GM12878 (cell line): ENCODE measurements at regions not wholly inside any gene's neighbourhood (a gene's known extent, or its start where the extent isn't known, plus 50 kb on each side); places are given as distances from the start of the nearest gene placed in this dataset.

Experiments
- ATAC-seq: fragments of 200-7000 bp; cut with Tn5 transposase; 3 replicates; pipeline ENCODE4 v1.9.1; 2020; ENCODE audit warnings: mild to moderate bottlenecking, moderate library complexity
- BruUV-seq: library from RNA; stranded (reverse); fragments of 400-500 nt; replicated peaks from 2 replicates; lab custom pipeline; 2021; lab: Mats Ljungman, UMichigan
- CTCF ChIA-PET: fragments of 300-600 bp; sonication (Branson Sonifier 250); formaldehyde crosslinking; extraction: SDS; loops from one replicate; lab custom pipeline; 2021; ENCODE audit warnings: inconsistent platforms; lab: Yijun Ruan, JAX
- POLR2A ChIA-PET: fragments of 350-600 bp; formaldehyde crosslinking; extraction: SDS; loops from one replicate; lab custom pipeline; 2021; ENCODE audit warnings: inconsistent platforms; lab: Charles Lee
- RAD21 ChIA-PET: fragments of 300-600 bp; sonication (Branson Sonifier 250); formaldehyde crosslinking; loops from one replicate; lab custom pipeline; 2023; ENCODE audit warnings: antibody characterized with exemption; ENCODE audit not compliant: unreplicated experiment; lab: Charles Lee
- SMC1A ChIA-PET: fragments of 300-600 bp; sonication (Branson Sonifier 250); formaldehyde crosslinking; loops from one replicate; lab custom pipeline; 2023; ENCODE audit not compliant: unreplicated experiment, uncharacterized antibody; lab: Charles Lee
- DNase-seq: peaks from one replicate; pipeline ENCODE4 v3.0.0-alpha.2; 2011; ENCODE audit warnings: low read depth, low spot score
- FAIRE-seq: peaks from 3 replicates; lab custom pipeline; 2011; peaks lifted over from hg19 to GRCh38; lab: Jason Lieb, UNC
- H2AFZ ChIP-seq: 2 replicates; pipeline ENCODE4 v1.6.0; 2011; ENCODE audit warnings: low read depth, low read length, control low read depth; ENCODE audit not compliant: control insufficient read depth
- H3K27ac ChIP-seq: 2 replicates; pipeline ENCODE4 v1.5.1; 2011; ENCODE audit warnings: control low read depth; ENCODE audit not compliant: control insufficient read depth, insufficient read depth
- H3K27me3 ChIP-seq, 2 experiments: replicated peaks in 1 of 2; 2 replicates each; pipeline versions ENCODE4 v1.6.0 to v1.6.1; 2011; ENCODE audit warnings: low read length in 1 of 2; ENCODE audit not compliant: control insufficient read depth in 2 of 2, insufficient read depth in 2 of 2
- H3K36me3 ChIP-seq, 2 experiments: 2 replicates each; pipeline ENCODE4 v1.5.1; 2011; ENCODE audit warnings: low read length in 1 of 2; ENCODE audit not compliant: control insufficient read depth in 2 of 2, insufficient read depth in 2 of 2
- H3K4me1 ChIP-seq: 2 replicates; pipeline ENCODE4 v1.6.1; 2011; ENCODE audit warnings: mild to moderate bottlenecking, low read length, moderate library complexity, mixed read lengths; ENCODE audit not compliant: control insufficient read depth, insufficient read depth
- H3K4me2 ChIP-seq: 2 replicates; pipeline ENCODE4 v1.6.0; 2011; ENCODE audit warnings: control low read depth; ENCODE audit not compliant: control insufficient read depth, insufficient read depth
- H3K4me3 ChIP-seq: fragments of 200-600 bp; sonication (generic); 2 replicates; pipeline ENCODE4 v1.5.1; 2016
- H3K79me2 ChIP-seq: 2 replicates; pipeline ENCODE4 v1.6.0; 2011; ENCODE audit warnings: low read length; ENCODE audit not compliant: control insufficient read depth, insufficient read depth
- H3K9ac ChIP-seq: 2 replicates; pipeline ENCODE4 v1.8.0; 2011; ENCODE audit warnings: low read length, control low read depth, mixed read lengths; ENCODE audit not compliant: control insufficient read depth, insufficient read depth
- H3K9me3 ChIP-seq: replicated peaks from 3 replicates; pipeline ENCODE4 v1.5.1; 2011; ENCODE audit warnings: mild to moderate bottlenecking, low read length; ENCODE audit not compliant: control insufficient read depth, insufficient read depth
- H4K20me1 ChIP-seq: 2 replicates; pipeline ENCODE4 v1.6.0; 2011; ENCODE audit not compliant: control insufficient read depth, insufficient read depth
- ASH2L ChIP-seq: fragments of 300-600, 200-600 bp; sonication (generic); IDR thresholded peaks from 2 replicates; pipeline ENCODE4 v1.6.1; 2017; ENCODE audit warnings: low read depth, mild to moderate bottlenecking, borderline replicate concordance
- BRCA1 ChIP-seq: IDR thresholded peaks from 2 replicates; pipeline ENCODE4 v1.6.1; 2011; ENCODE audit warnings: low read depth, low read length, improper control_type of control experiment
- CBX5 ChIP-seq: sonication (generic); IDR thresholded peaks from 2 replicates; pipeline ENCODE4 v1.6.1; 2016; ENCODE audit warnings: low read depth, moderate library complexity, mild to moderate bottlenecking, inconsistent platforms
- CHD4 ChIP-seq: fragments of 200-600 bp; sonication (generic); IDR thresholded peaks from 2 replicates; pipeline ENCODE4 v1.6.1; 2016; ENCODE audit warnings: mild to moderate bottlenecking
- CREM ChIP-seq: IDR thresholded peaks from 2 replicates; pipeline ENCODE4 v1.6.1; 2014; ENCODE audit warnings: antibody characterized with exemption, low read depth
- IKZF1 ChIP-seq: fragments of 450-650 bp; conservative IDR thresholded peaks from 2 replicates; pipeline ENCODE4 v1.6.1; 2017; ENCODE audit warnings: antibody characterized with exemption, mild to moderate bottlenecking
- JUND ChIP-seq: IDR thresholded peaks from 2 replicates; pipeline ENCODE4 v1.6.1; 2012; ENCODE audit warnings: low read depth, mild to moderate bottlenecking, low read length, improper control_type of control experiment, moderate library complexity
- MTA3 ChIP-seq: IDR thresholded peaks from 2 replicates; pipeline ENCODE4 v1.6.1; 2012; ENCODE audit warnings: low read length, inconsistent platforms, borderline replicate concordance
- PAX8 ChIP-seq: fragments of 450-650 bp; IDR thresholded peaks from 2 replicates; pipeline ENCODE4 v1.6.1; 2017; ENCODE audit warnings: mild to moderate bottlenecking, moderate library complexity
- RELB ChIP-seq: fragments of 450-650 bp; IDR thresholded peaks from 2 replicates; pipeline ENCODE4 v1.6.1; 2017; ENCODE audit warnings: low read depth, mild to moderate bottlenecking, moderate library complexity
- SMAD1 ChIP-seq: fragments of 450-650 bp; IDR thresholded peaks from 2 replicates; pipeline ENCODE4 v1.6.1; 2018; ENCODE audit warnings: mild to moderate bottlenecking, low read depth; ENCODE audit not compliant: partially characterized antibody
- SMARCA5 ChIP-seq: fragments of 450-650 bp; IDR thresholded peaks from 2 replicates; pipeline ENCODE4 v1.6.1; 2017; ENCODE audit warnings: mild to moderate bottlenecking
- TCF7 ChIP-seq: IDR thresholded peaks from 2 replicates; pipeline ENCODE4 v1.6.1; 2014; ENCODE audit warnings: antibody characterized with exemption, borderline replicate concordance
- WGBS: methylation state at CpG from one replicate; pipeline ENCODE4 v1.1.6; 2016; ENCODE audit warnings: low lambda C conversion rate; ENCODE audit not compliant: insufficient replicate concordance, insufficient coverage; ENCODE audit errors: missing lambda C conversion rate; 5-methylcytosine and 5-hydroxymethylcytosine counted together
- in situ Hi-C: fragments of 300-500 bp; cut with MboI; formaldehyde crosslinking; loops from 9 replicates; pipeline ENCODE4 v1.14.3; 2018; ENCODE audit warnings: mixed read lengths
- intact Hi-C: fragments of 100-400 bp; cut with micrococcal nuclease; formaldehyde crosslinking; loops from one replicate; pipeline ENCODE4 v1.14.2; 2022; ENCODE audit not compliant: unreplicated experiment
- TF ChIP-seq, protein P1 (sequence below): fragments of 450-650 bp; IDR thresholded peaks from 2 replicates; pipeline ENCODE4 v1.6.1; 2017; ENCODE audit warnings: mild to moderate bottlenecking, moderate library complexity
- TF ChIP-seq, protein P2 (sequence below): fragments of 150-350 bp; IDR thresholded peaks from 2 replicates; pipeline ENCODE4 v1.6.1; 2014; ENCODE audit warnings: mild to moderate bottlenecking, low read depth, low read length

- no peak for TF ChIP-seq ASH2L
- no peak for TF ChIP-seq CHD4
- no peak for TF ChIP-seq PAX8
- no peak for TF ChIP-seq CBX5
- no peak for TF ChIP-seq SMAD1
- no peak for TF ChIP-seq IKZF1
- TF ChIP-seq TCF7 = no peak
- TF ChIP-seq RELB = no peak
These were observed 1272.1 kb downstream of the ARAP2 start (continued) for GRCh38 chr4:34972189-34972588.

DNA sequence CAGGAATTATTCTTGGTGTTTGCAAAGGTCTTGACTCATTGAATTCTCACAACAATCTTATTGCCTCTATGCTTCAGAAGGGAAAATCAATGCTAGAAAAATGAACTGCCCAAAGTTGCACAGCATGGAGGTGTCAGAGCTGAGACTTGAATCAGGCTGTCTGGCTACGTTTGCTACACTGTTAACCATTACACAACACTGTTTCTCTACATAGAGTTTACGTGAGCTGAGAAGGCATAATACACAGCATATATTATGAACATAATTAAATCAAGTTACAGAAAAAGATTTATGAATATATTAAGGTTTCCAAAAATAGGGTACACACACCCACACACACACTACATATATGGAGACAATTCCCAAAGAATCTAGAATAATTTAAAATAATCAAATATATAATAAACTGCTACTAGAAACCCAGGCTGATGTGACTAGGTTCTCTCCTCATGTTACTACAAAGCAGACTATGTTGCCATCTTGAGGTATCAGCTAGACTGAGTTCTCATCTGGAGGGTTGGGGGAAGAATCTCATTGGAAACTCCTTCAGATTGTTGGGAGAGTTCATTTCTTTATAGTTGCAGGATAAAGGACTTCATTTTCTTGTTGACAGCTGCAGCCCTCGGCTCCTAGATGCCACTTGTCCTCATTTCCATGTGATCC lies 1270.5 kb downstream of the ARAP2 start:
- no TSS peak for BruUV-seq
- H3K4me1 ChIP-seq = no peaks in the 10 kb centered on the region
- in situ Hi-C loops (no loop called here), intact Hi-C loops (no loop called here)
- FAIRE-seq = no peak
- SMC1A ChIA-PET = no interaction called here
- no peaks in the 10 kb centered on the region for H4K20me1 ChIP-seq
- no peak for ATAC-seq
- POLR2A ChIA-PET = no interaction called here
- RAD21 ChIA-PET = no interaction called here
- H3K27ac ChIP-seq = no peak overlapping the region
- 0% methylated on average over 3 of the region's 3 CpGs for WGBS
- DNase-seq = no peak
- H3K4me3 ChIP-seq = no peak overlapping the region
- CTCF ChIA-PET = no interaction called here
- H3K9ac ChIP-seq = no peak overlapping the region
- no peaks in the 10 kb centered on the region for H3K36me3 ChIP-seq
- H3K79me2 ChIP-seq = no peaks in the 10 kb centered on the region
- no peak overlapping the region for H3K4me2 ChIP-seq
- no peak overlapping the region for H2AFZ ChIP-seq
- H3K9me3 ChIP-seq = no peaks in the 10 kb centered on the region
- H3K27me3 ChIP-seq = no peaks in the 10 kb centered on the region
- TF ChIP-seq, protein P1, sequence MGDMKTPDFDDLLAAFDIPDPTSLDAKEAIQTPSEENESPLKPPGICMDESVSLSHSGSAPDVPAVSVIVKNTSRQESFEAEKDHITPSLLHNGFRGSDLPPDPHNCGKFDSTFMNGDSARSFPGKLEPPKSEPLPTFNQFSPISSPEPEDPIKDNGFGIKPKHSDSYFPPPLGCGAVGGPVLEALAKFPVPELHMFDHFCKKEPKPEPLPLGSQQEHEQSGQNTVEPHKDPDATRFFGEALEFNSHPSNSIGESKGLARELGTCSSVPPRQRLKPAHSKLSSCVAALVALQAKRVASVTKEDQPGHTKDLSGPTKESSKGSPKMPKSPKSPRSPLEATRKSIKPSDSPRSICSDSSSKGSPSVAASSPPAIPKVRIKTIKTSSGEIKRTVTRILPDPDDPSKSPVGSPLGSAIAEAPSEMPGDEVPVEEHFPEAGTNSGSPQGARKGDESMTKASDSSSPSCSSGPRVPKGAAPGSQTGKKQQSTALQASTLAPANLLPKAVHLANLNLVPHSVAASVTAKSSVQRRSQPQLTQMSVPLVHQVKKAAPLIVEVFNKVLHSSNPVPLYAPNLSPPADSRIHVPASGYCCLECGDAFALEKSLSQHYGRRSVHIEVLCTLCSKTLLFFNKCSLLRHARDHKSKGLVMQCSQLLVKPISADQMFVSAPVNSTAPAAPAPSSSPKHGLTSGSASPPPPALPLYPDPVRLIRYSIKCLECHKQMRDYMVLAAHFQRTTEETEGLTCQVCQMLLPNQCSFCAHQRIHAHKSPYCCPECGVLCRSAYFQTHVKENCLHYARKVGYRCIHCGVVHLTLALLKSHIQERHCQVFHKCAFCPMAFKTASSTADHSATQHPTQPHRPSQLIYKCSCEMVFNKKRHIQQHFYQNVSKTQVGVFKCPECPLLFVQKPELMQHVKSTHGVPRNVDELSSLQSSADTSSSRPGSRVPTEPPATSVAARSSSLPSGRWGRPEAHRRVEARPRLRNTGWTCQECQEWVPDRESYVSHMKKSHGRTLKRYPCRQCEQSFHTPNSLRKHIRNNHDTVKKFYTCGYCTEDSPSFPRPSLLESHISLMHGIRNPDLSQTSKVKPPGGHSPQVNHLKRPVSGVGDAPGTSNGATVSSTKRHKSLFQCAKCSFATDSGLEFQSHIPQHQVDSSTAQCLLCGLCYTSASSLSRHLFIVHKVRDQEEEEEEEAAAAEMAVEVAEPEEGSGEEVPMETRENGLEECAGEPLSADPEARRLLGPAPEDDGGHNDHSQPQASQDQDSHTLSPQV = no peak
- TF ChIP-seq MTA3 (no peak), SMARCA5 (no peak), JUND (no peak), BRCA1 (no peak), CREM (no peak)
- TF ChIP-seq, protein P2, sequence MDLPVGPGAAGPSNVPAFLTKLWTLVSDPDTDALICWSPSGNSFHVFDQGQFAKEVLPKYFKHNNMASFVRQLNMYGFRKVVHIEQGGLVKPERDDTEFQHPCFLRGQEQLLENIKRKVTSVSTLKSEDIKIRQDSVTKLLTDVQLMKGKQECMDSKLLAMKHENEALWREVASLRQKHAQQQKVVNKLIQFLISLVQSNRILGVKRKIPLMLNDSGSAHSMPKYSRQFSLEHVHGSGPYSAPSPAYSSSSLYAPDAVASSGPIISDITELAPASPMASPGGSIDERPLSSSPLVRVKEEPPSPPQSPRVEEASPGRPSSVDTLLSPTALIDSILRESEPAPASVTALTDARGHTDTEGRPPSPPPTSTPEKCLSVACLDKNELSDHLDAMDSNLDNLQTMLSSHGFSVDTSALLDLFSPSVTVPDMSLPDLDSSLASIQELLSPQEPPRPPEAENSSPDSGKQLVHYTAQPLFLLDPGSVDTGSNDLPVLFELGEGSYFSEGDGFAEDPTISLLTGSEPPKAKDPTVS = no peak
